ENCODE measurements at regions not wholly inside any gene's neighbourhood (a gene's known extent, or its start where the extent isn't known, plus 50 kb on each side); places are given as distances from the start of the nearest gene placed in this dataset.

DNA sequence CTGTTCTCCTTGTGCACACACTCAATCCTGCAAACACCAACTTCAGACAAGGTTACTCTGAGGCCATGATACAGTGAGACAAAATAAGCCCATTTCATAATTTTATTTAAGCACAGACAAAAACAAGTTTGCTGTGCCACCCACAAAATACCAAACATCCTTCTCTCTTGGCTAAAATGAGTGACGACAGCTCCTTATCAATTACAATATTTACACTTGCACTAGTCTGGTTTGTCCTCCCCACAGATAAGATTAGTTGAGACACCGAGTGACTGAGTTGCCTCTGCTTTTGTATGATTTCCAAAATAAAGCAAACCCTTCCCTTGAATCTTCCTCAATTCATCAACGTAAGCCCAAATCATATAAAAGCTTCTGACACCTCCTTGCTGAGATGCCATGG lies 233.5 kb upstream of the ATP10A start:
- no peaks in the 10 kb centered on the region for H3K36me3 ChIP-seq
- no peaks in the 10 kb centered on the region for H3K27me3 ChIP-seq
- H3K9me3 ChIP-seq = no peaks in the 10 kb centered on the region
- no peaks in the 10 kb centered on the region for H3K4me1 ChIP-seq
- TF ChIP-seq, protein P1, sequence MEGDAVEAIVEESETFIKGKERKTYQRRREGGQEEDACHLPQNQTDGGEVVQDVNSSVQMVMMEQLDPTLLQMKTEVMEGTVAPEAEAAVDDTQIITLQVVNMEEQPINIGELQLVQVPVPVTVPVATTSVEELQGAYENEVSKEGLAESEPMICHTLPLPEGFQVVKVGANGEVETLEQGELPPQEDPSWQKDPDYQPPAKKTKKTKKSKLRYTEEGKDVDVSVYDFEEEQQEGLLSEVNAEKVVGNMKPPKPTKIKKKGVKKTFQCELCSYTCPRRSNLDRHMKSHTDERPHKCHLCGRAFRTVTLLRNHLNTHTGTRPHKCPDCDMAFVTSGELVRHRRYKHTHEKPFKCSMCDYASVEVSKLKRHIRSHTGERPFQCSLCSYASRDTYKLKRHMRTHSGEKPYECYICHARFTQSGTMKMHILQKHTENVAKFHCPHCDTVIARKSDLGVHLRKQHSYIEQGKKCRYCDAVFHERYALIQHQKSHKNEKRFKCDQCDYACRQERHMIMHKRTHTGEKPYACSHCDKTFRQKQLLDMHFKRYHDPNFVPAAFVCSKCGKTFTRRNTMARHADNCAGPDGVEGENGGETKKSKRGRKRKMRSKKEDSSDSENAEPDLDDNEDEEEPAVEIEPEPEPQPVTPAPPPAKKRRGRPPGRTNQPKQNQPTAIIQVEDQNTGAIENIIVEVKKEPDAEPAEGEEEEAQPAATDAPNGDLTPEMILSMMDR (IDR thresholded peaks at IDR 0.05) = no peak
- no peak for DNase-seq (ENCODE audit: low spot score)
- H3K4me3 ChIP-seq = no peak overlapping the region
- no peak overlapping the region for H3K27ac ChIP-seq

DNA sequence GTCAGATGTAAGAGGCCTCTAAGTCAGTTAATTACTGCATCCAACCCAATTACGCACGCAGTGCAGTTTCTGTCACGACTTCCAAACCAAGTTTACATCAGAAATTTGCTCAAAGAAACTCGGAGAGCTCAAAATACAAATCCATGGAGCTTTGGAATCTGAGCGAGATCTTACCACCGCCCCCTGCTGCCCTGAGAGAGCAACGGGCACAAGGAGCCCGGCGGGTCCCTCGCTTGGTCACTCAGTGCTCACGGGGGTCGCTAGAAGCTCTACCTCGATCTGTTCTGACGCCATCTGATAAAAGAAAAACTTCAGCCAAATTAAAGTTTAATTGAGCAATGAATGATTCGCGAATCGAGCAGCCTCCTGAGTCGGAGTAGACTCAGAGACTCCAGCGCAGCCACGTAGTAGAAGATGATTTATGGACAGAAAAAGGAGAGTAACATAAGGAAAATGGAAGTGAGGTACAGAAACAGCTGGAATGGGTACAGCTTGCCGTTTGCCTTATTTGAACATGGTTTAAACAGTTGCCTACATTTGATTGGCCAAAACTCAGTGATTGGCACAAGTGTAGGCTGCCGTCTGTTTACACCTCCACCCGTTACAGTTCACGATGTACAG lies 232.7 kb upstream of the ATP10A start:
- H3K27me3 ChIP-seq = no peaks in the 10 kb centered on the region
- H3K36me3 ChIP-seq = no peaks in the 10 kb centered on the region
- no peak overlapping the region for H3K4me3 ChIP-seq
- TF ChIP-seq, protein P1 (IDR thresholded peaks at IDR 0.05) = no peak
- H3K9me3 ChIP-seq = no peaks in the 10 kb centered on the region
- H3K4me1 ChIP-seq = no peaks in the 10 kb centered on the region
- DNase-seq (ENCODE audit: low spot score) = no peak
- no peak overlapping the region for H3K27ac ChIP-seq

DNA sequence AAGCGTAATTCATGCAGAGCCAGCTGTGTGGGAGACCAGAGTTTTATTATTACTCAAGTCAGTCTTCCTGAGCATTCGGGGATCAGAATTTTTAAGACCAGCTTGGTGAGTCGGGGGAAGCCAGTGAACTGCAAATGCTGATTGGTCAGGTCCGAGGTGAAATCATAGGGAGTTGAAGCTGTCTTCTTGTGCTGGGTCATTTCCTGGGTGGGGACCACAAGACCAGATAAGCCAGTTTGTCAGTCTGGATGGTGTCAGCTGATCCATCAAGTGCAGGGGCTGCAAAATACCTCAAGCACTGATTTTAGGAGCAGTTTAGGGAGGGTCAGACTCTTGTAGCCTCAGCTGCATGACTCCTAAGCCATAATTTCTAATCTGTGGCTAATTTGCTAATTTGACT lies 228.1 kb upstream of the ATP10A start:
- Histone ChIP-seq H3K27ac (no peak overlapping the region), H3K27me3 (no peaks in the 10 kb centered on the region), H3K9me3 (no peaks in the 10 kb centered on the region), H3K4me1 (no peaks in the 10 kb centered on the region), H3K4me3 (no peak overlapping the region), H3K36me3 (no peaks in the 10 kb centered on the region)
- TF ChIP-seq, protein P1 (IDR thresholded peaks at IDR 0.05) = no peak
- DNase-seq (ENCODE audit: low spot score) = no peak

DNA sequence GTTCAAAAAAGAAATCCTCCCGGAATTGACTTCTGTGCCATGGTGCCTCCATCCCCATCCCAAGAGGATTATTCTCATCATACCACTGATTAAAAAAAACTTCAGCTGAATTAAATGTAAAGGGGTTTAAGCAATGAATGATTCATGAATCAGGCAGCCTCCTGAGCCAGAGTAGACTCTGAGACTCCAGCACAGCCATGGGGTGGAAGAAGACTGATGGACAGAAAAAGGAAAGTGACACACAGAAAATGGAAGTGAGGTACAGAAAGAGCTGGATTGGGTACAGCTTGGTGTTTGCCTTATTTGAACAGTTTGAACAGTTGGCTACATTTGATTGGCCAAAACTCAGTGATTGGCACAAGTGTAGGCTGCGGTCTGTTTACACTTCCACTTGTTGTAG lies 224.8 kb upstream of the ATP10A start:
- no peak overlapping the region for H3K4me3 ChIP-seq
- H3K36me3 ChIP-seq = no peaks in the 10 kb centered on the region
- no peak overlapping the region for H3K27ac ChIP-seq
- H3K9me3 ChIP-seq = no peaks in the 10 kb centered on the region
- TF ChIP-seq, protein P1 (IDR thresholded peaks at IDR 0.05) = no peak
- H3K4me1 ChIP-seq = peaks cover 0 to 2% of the 10 kb centered on the region in 2 donors
- H3K27me3 ChIP-seq = no peaks in the 10 kb centered on the region
- no peak for DNase-seq (ENCODE audit: low spot score)

DNA sequence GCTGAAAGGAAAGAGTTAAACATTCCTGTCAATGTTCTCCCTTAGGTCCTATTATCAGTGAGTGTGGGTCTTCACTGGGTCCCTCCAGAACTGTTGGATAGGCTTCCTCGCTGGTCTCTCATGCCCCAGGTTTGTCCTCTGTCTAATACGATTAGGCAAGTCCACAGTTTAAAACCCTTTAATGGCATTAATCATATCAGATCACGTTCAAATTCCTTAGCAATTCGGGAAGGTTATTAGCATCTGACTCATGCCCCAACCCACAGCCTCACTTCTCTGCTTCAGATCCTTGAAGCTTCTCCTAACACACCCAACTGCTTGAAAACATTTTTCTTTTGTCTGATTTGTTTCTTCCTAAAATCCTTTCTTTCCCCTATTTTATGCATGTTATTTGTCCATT lies 224.3 kb upstream of the ATP10A start:
- Histone ChIP-seq H3K27me3 (no peaks in the 10 kb centered on the region), H3K36me3 (no peaks in the 10 kb centered on the region), H3K4me3 (no peak overlapping the region), H3K4me1 (peaks cover 0 to 7% of the 10 kb centered on the region in 2 donors), H3K9me3 (no peaks in the 10 kb centered on the region), H3K27ac (no peak overlapping the region)
- TF ChIP-seq, protein P1 (IDR thresholded peaks at IDR 0.05) = no peak
- DNase-seq (ENCODE audit: low spot score) = no peak

DNA sequence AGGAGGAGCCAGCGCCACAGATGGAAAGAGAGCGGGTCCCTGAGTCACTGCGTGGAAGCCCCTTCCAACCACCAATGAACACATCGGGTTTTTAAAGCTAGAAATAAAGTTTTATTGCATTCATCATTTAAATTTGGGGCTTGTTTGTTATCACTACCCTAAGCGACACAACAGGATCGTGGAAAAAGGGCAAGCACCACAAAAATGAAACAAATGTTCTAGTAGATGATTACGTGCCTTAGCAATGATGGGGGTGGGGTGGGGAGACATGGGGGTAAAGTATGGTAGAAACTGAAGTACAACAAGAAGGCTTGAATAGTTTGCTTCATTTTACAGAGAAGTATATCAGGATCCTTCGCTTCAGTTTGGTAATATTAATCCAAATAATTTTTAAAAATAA lies 221.6 kb upstream of the ATP10A start:
- no peak overlapping the region for H3K4me3 ChIP-seq
- H3K27me3 ChIP-seq = no peaks in the 10 kb centered on the region
- peaks cover 0 to 7% of the 10 kb centered on the region in 2 donors for H3K4me1 ChIP-seq
- no peak overlapping the region for H3K27ac ChIP-seq
- no peaks in the 10 kb centered on the region for H3K9me3 ChIP-seq
- TF ChIP-seq, protein P1 (IDR thresholded peaks at IDR 0.05) = no peak
- H3K36me3 ChIP-seq = no peaks in the 10 kb centered on the region
- DNase-seq (ENCODE audit: low spot score) = no peak
